IMR-90 (cell line): ENCODE measurements at regions not wholly inside any gene's neighbourhood (a gene's known extent, or its start where the extent isn't known, plus 50 kb on each side); places are given as distances from the start of the nearest gene placed in this dataset.

Experiments
- ATAC-seq: fragments of 200-7000 bp; cut with Tn5 transposase; 2 replicates; pipeline ENCODE4 v1.9.1; 2020; ENCODE audit warnings: low read depth, mild to moderate bottlenecking, moderate library complexity
- BruUV-seq: library from RNA; stranded (reverse); fragments of 400-500 nt; replicated peaks from 2 replicates; lab custom pipeline; 2021; lab: Mats Ljungman, UMichigan
- CTCF ChIA-PET: fragments of 300-600 bp; formaldehyde crosslinking; extraction: SDS; loops from one replicate; lab custom pipeline; 2021; ENCODE audit warnings: antibody characterized with exemption; lab: Yijun Ruan, JAX
- POLR2A ChIA-PET: fragments of 300-600 bp; sonication (Branson Sonifier 250); formaldehyde crosslinking; loops from one replicate; lab custom pipeline; 2022; ENCODE audit warnings: antibody characterized with exemption; ENCODE audit not compliant: unreplicated experiment; lab: Charles Lee
- DNase-seq: peaks from one replicate; pipeline ENCODE4 v3.0.0; 2013
- H2AFZ ChIP-seq: replicated peaks from 2 replicates; pipeline ENCODE3; 2013; ENCODE audit warnings: low read length, mild to moderate bottlenecking; ENCODE audit not compliant: poor library complexity
- H2AK5ac ChIP-seq: 2 replicates; pipeline ENCODE4 v1.6.1; 2013; ENCODE audit warnings: low read depth, low read length, inconsistent platforms
- H2AK9ac ChIP-seq: replicated peaks from 2 replicates; pipeline ENCODE3; 2013; ENCODE audit warnings: mild to moderate bottlenecking, low read depth, low read length, moderate library complexity; ENCODE audit not compliant: poor library complexity
- H2BK120ac ChIP-seq: 2 replicates; pipeline ENCODE4 v1.6.1; 2013; ENCODE audit warnings: low read depth, low read length, inconsistent platforms
- H2BK15ac ChIP-seq: 3 replicates; pipeline ENCODE4 v1.6.1; 2013; ENCODE audit warnings: low read depth, low read length, inconsistent platforms
- H2BK20ac ChIP-seq: 2 replicates; pipeline ENCODE4 v1.6.1; 2013; ENCODE audit warnings: low read depth, mild to moderate bottlenecking, inconsistent platforms, low read length, moderate library complexity
- H2BK5ac ChIP-seq: 2 replicates; pipeline ENCODE4 v1.6.1; 2013; ENCODE audit warnings: mild to moderate bottlenecking, low read depth, low read length, inconsistent platforms; ENCODE audit not compliant: poor library complexity, severe bottlenecking
- H3K14ac ChIP-seq: replicated peaks from 2 replicates; pipeline ENCODE4 v1.6.1; 2013; ENCODE audit warnings: low read depth, low read length, inconsistent platforms
- H3K18ac ChIP-seq: 2 replicates; pipeline ENCODE4 v1.6.1; 2013; ENCODE audit warnings: low read depth, low read length, control low read depth
- H3K23ac ChIP-seq: 2 replicates; pipeline ENCODE4 v1.6.1; 2013; ENCODE audit warnings: low read depth, low read length, inconsistent platforms
- H3K27ac ChIP-seq: 2 replicates; pipeline ENCODE4 v1.5.1; 2013; ENCODE audit warnings: mild to moderate bottlenecking, control low read depth, low read length; ENCODE audit not compliant: insufficient read depth
- H3K27me3 ChIP-seq: 2 replicates; pipeline ENCODE4 v1.6.1; 2013; ENCODE audit warnings: low read length; ENCODE audit not compliant: control insufficient read depth, insufficient read depth
- H3K36me3 ChIP-seq: 2 replicates; pipeline ENCODE4 v1.6.1; 2013; ENCODE audit warnings: low read length, mixed read lengths; ENCODE audit not compliant: control insufficient read depth, insufficient read depth
- H3K4ac ChIP-seq: 2 replicates; pipeline ENCODE4 v1.6.1; 2013; ENCODE audit warnings: low read depth, low read length, inconsistent platforms
- H3K4me1 ChIP-seq: 2 replicates; pipeline ENCODE4 v1.6.1; 2013; ENCODE audit warnings: low read length, mixed read lengths; ENCODE audit not compliant: control insufficient read depth, insufficient read depth
- H3K4me2 ChIP-seq: 2 replicates; pipeline ENCODE4 v1.6.1; 2013; ENCODE audit warnings: low read depth, mild to moderate bottlenecking, control low read depth, low read length, moderate library complexity
- H3K4me3 ChIP-seq: 2 replicates; pipeline ENCODE4 v1.5.1; 2013; ENCODE audit warnings: low read depth, mild to moderate bottlenecking, control low read depth, low read length, moderate library complexity; ENCODE audit not compliant: insufficient read depth
- H3K56ac ChIP-seq: 2 replicates; pipeline ENCODE4 v1.6.1; 2013; ENCODE audit warnings: low read length, inconsistent platforms; ENCODE audit not compliant: insufficient read depth; ENCODE audit errors: extremely low read depth
- H3K79me1 ChIP-seq, 2 experiments: 2 replicates each; pipeline ENCODE4 v1.6.1; 2013; ENCODE audit warnings: low read length in 2 of 2, inconsistent platforms in 1 of 2, low read depth in 1 of 2
- H3K9ac ChIP-seq: 2 replicates; pipeline ENCODE4 v1.6.1; 2013; ENCODE audit warnings: low read depth, low read length, control low read depth
- H3K9me1 ChIP-seq: 2 replicates; pipeline ENCODE4 v1.6.1; 2013; ENCODE audit warnings: low read length, inconsistent platforms; ENCODE audit not compliant: insufficient read depth
- H3K9me3 ChIP-seq: 2 replicates; pipeline ENCODE4 v1.6.1; 2013; ENCODE audit warnings: low read length; ENCODE audit not compliant: control insufficient read depth, insufficient read depth
- H4K20me1 ChIP-seq: 2 replicates; pipeline ENCODE4 v1.6.1; 2013; ENCODE audit warnings: low read length, inconsistent platforms; ENCODE audit not compliant: insufficient read depth
- H4K5ac ChIP-seq: 2 replicates; pipeline ENCODE4 v1.6.1; 2013; ENCODE audit warnings: mild to moderate bottlenecking, low read depth, low read length, control low read depth
- H4K8ac ChIP-seq, 2 experiments: 2 replicates each; pipeline ENCODE4 v1.6.1; 2013; ENCODE audit warnings: low read depth in 2 of 2, low read length in 2 of 2, control low read depth in 1 of 2, inconsistent platforms in 1 of 2
- H4K91ac ChIP-seq: 2 replicates; pipeline ENCODE4 v1.6.1; 2013; ENCODE audit warnings: low read depth, low read length, inconsistent platforms; ENCODE audit not compliant: insufficient read depth
- BHLHE40 ChIP-seq: fragments of 150-350 bp; IDR thresholded peaks from 2 replicates; pipeline ENCODE4 v1.6.1; 2016; ENCODE audit warnings: mild to moderate bottlenecking, low read depth, low read length
- CEBPB ChIP-seq: IDR thresholded peaks from 2 replicates; pipeline ENCODE4 v1.6.1; 2012; ENCODE audit warnings: low read depth, low read length, improper control_type of control experiment
- CHD1 ChIP-seq: IDR thresholded peaks from 2 replicates; pipeline ENCODE4 v1.6.1; 2012; ENCODE audit warnings: low read depth, low read length, improper control_type of control experiment
- CTCF ChIP-seq: conservative IDR thresholded peaks from 2 replicates; pipeline ENCODE4 v1.5.1; 2012; ENCODE audit warnings: mild to moderate bottlenecking, low read depth, low read length, improper control_type of control experiment
- ELK1 ChIP-seq: fragments of 150-350 bp; IDR thresholded peaks from 2 replicates; pipeline ENCODE4 v1.6.1; 2016; ENCODE audit warnings: low read depth, mild to moderate bottlenecking, low read length, moderate library complexity, borderline replicate concordance
- FOS ChIP-seq: fragments of 150-350 bp; IDR thresholded peaks from 2 replicates; pipeline ENCODE4 v1.6.1; 2016; ENCODE audit warnings: low read depth, low read length
- MAFK ChIP-seq: IDR thresholded peaks from 2 replicates; pipeline ENCODE4 v1.6.1; 2012; ENCODE audit warnings: low read depth, low read length, improper control_type of control experiment
- MAZ ChIP-seq: IDR thresholded peaks from 2 replicates; pipeline ENCODE4 v1.6.1; 2012; ENCODE audit warnings: low read depth, mild to moderate bottlenecking, low read length, improper control_type of control experiment, moderate library complexity, borderline replicate concordance
- MXI1 ChIP-seq: IDR thresholded peaks from 2 replicates; pipeline ENCODE4 v1.6.1; 2012; ENCODE audit warnings: low read depth, mild to moderate bottlenecking, low read length, moderate library complexity, borderline replicate concordance
- NFE2L2 ChIP-seq: fragments of 150-350 bp; IDR thresholded peaks from 2 replicates; pipeline ENCODE4 v1.6.1; 2016; ENCODE audit warnings: low read depth, mild to moderate bottlenecking, low read length
- POLR2A ChIP-seq: IDR thresholded peaks from 2 replicates; pipeline ENCODE4 v1.6.1; 2012; ENCODE audit warnings: mild to moderate bottlenecking, low read depth, low read length
- RAD21 ChIP-seq: IDR thresholded peaks from 2 replicates; pipeline ENCODE4 v1.6.1; 2012; ENCODE audit warnings: low read length, improper control_type of control experiment
- RCOR1 ChIP-seq: IDR thresholded peaks from 2 replicates; pipeline ENCODE4 v1.6.1; 2012; ENCODE audit warnings: mild to moderate bottlenecking, low read length, improper control_type of control experiment; ENCODE audit not compliant: insufficient replicate concordance
- RFX5 ChIP-seq: IDR thresholded peaks from 2 replicates; pipeline ENCODE4 v1.8.0; 2012; ENCODE audit warnings: low read depth, mild to moderate bottlenecking, low read length, moderate library complexity
- SMC3 ChIP-seq: fragments of 150-350 bp; IDR thresholded peaks from 2 replicates; pipeline ENCODE4 v1.6.1; 2016; ENCODE audit warnings: low read depth, mild to moderate bottlenecking, antibody characterized with exemption, low read length, moderate library complexity
- WGBS, 2 experiments: methylation state at CpG; one replicate each; pipeline versions ENCODE4 v1.1.5 to v1.1.7; 2013; ENCODE audit warnings: missing lambda C conversion rate in 2 of 2; ENCODE audit not compliant: insufficient read length in 1 of 2; ENCODE audit errors: extremely low coverage in 2 of 2; 5-methylcytosine and 5-hydroxymethylcytosine counted together
- dilution Hi-C: fragments of 300-500 bp; cut with HindIII; formaldehyde crosslinking; loops from one replicate; pipeline ENCODE4 v1.14.3; 2018; ENCODE audit warnings: low sequenced_read_pairs; ENCODE audit not compliant: unreplicated experiment
- in situ Hi-C: fragments of 300-500 bp; cut with MboI; formaldehyde crosslinking; loops from 3 replicates; pipeline ENCODE4 v1.14.3; 2019; ENCODE audit warnings: low sequenced_read_pairs, inconsistent platforms, mixed read lengths
- intact Hi-C: fragments of 100-400 bp; cut with micrococcal nuclease; formaldehyde crosslinking; loops from 2 replicates; pipeline ENCODE4 v1.10.0; 2022
- TF ChIP-seq, protein P1 (sequence below): fragments of 150-350 bp; IDR thresholded peaks from 2 replicates; pipeline ENCODE4 v1.6.1; 2017; ENCODE audit warnings: mild to moderate bottlenecking, antibody characterized with exemption, low read length, low read depth

- no peak overlapping the region for H2BK15ac ChIP-seq
- peaks cover 9% of the 10 kb centered on the region; the same call in 1 of the 2 replicates for H3K9me3 ChIP-seq
- no peak overlapping the region for H3K4me3 ChIP-seq
- H4K20me1 ChIP-seq, result no peaks in the 10 kb centered on the region
- ChIA-PET POLR2A (no interaction called here), CTCF (no interaction called here)
- intact Hi-C loops, result no loop called here
- no peak overlapping the region for H4K91ac ChIP-seq
- no peaks in the 10 kb centered on the region for H3K4me1 ChIP-seq
- no peak overlapping the region for H3K23ac ChIP-seq
- no peak overlapping the region for H3K4ac ChIP-seq
- H2AK5ac ChIP-seq, result no peak overlapping the region
- H3K9me1 ChIP-seq, result no peaks in the 10 kb centered on the region
- no peak overlapping the region for H3K18ac ChIP-seq
- H2BK120ac ChIP-seq, result no peak overlapping the region
- H3K9ac ChIP-seq, result no peak overlapping the region
- dilution Hi-C loops, result no loop called here
- no peak overlapping the region for H2AFZ ChIP-seq
- no peaks in the 10 kb centered on the region for H3K27me3 ChIP-seq
- H3K4me2 ChIP-seq, result no peak overlapping the region
- DNase-seq, result no peak
- H2AK9ac ChIP-seq, result no peak overlapping the region
- H4K8ac ChIP-seq, result no peak overlapping the region
- no peak overlapping the region for H2BK20ac ChIP-seq
- no peak for ATAC-seq
- BruUV-seq, result no TSS peak
- H4K5ac ChIP-seq, result no peak overlapping the region
- no peak overlapping the region for H2BK5ac ChIP-seq
- H3K27ac ChIP-seq, result no peak overlapping the region
- H3K36me3 ChIP-seq, result no peaks in the 10 kb centered on the region
- no peak overlapping the region for H3K56ac ChIP-seq
- TF ChIP-seq RFX5 (no peak), FOS (no peak), MAZ (no peak), SMC3 (no peak), MAFK (no peak), RAD21 (no peak), RCOR1 (no peak), ELK1 (no peak), CEBPB (no peak), MXI1 (no peak), CHD1 (no peak), CTCF (no peak), POLR2A (no peak), NFE2L2 (no peak), BHLHE40 (no peak)
- TF ChIP-seq, protein P1, sequence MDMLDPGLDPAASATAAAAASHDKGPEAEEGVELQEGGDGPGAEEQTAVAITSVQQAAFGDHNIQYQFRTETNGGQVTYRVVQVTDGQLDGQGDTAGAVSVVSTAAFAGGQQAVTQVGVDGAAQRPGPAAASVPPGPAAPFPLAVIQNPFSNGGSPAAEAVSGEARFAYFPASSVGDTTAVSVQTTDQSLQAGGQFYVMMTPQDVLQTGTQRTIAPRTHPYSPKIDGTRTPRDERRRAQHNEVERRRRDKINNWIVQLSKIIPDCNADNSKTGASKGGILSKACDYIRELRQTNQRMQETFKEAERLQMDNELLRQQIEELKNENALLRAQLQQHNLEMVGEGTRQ, result no peak
- no peak overlapping the region for H3K14ac ChIP-seq
- in situ Hi-C loops, result no loop called here
- no peaks in the 10 kb centered on the region for H3K79me1 ChIP-seq
- no CpG with 5 or more reads among the region's 12 CpGs for whole genome bisulfite sequencing, 2 experiments
Observed at GRCh38 chr4:36417146-36417545, 135.7 kb downstream of the DTHD1 start.
